Bronchial epithelial cell (primary cell): ENCODE measurements at regions not wholly inside any gene's neighbourhood (a gene's known extent, or its start where the extent isn't known, plus 50 kb on each side); places are given as distances from the start of the nearest gene placed in this dataset.

Experiments used
- DNase-seq: peaks from one replicate; pipeline ENCODE4 v3.0.0-alpha.2; 2010; ENCODE audit warnings: low read depth
- FAIRE-seq: peaks from 2 replicates; lab custom pipeline; 2011; peaks lifted over from hg19 to GRCh38; lab: Jason Lieb, UNC
- H3K27me3 ChIP-seq: 2 replicates; pipeline ENCODE4 v1.5.1; 2011; ENCODE audit warnings: low read length; ENCODE audit not compliant: control insufficient read depth, insufficient read depth
- H3K36me3 ChIP-seq: 2 replicates; pipeline ENCODE4 v1.5.1; 2011; ENCODE audit warnings: low read length; ENCODE audit not compliant: control insufficient read depth, insufficient read depth
- H3K4me3 ChIP-seq: 2 replicates; pipeline ENCODE4 v1.5.1; 2011; ENCODE audit warnings: mild to moderate bottlenecking, low read depth, low read length, control low read depth
- TF ChIP-seq, protein P1 (sequence below): IDR thresholded peaks from 2 replicates; pipeline ENCODE4 v1.5.1; 2011; ENCODE audit warnings: mild to moderate bottlenecking, moderate library complexity, low read length, control low read depth, inconsistent platforms; ENCODE audit not compliant: insufficient read depth, severe bottlenecking

DNA sequence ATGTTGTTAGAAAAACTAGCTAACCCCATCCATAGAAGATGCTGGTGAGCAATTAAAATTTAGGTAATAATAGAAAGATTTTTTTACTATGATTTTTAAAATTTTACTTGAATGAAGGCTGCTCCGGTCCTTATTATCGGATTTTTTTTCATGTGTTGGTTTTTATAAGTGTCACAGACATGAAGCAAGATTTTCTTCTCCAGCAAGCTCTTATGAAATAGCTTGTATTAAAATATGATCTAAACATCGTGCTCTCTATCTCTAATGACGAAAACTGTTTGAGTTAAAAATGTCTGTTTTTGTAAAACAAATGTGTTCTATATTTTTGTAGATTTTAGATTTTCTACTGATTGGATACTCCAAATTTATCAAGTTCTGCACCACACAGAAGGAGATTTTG, 339.6 kb downstream of the ZNF536 start:
- TF ChIP-seq, protein P1, sequence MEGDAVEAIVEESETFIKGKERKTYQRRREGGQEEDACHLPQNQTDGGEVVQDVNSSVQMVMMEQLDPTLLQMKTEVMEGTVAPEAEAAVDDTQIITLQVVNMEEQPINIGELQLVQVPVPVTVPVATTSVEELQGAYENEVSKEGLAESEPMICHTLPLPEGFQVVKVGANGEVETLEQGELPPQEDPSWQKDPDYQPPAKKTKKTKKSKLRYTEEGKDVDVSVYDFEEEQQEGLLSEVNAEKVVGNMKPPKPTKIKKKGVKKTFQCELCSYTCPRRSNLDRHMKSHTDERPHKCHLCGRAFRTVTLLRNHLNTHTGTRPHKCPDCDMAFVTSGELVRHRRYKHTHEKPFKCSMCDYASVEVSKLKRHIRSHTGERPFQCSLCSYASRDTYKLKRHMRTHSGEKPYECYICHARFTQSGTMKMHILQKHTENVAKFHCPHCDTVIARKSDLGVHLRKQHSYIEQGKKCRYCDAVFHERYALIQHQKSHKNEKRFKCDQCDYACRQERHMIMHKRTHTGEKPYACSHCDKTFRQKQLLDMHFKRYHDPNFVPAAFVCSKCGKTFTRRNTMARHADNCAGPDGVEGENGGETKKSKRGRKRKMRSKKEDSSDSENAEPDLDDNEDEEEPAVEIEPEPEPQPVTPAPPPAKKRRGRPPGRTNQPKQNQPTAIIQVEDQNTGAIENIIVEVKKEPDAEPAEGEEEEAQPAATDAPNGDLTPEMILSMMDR: no peak
- no peaks in the 10 kb centered on the region for H3K27me3 ChIP-seq
- FAIRE-seq: no peak

DNA sequence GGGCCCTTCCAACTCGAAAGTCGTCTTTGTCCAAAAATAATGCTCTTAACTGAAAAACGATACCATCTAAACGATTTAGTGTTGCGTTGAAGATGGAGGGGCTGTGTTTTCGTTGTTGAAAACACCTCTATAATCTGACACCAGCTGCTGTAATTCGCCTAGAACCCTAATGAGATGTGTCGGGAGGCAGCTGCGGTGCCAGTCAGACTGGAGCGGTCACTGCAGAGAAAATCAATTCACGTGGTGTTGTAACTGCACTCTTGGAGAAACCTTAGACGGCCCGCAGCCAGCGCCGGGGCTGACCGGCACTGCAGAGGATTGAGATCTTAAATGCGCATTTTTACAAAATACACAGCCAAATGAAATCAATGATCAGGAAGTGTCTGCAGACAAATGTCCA, 339.1 kb downstream of the ZNF536 start:
- H3K4me3 ChIP-seq: no peak overlapping the region
- H3K27me3 ChIP-seq: no peaks in the 10 kb centered on the region
- DNase-seq (no peak), FAIRE-seq (no peak)
- TF ChIP-seq, protein P1: no peak
- no peaks in the 10 kb centered on the region for H3K36me3 ChIP-seq

More for the DNA sequence above, 339.6 kb downstream of the ZNF536 start:
- no peak for DNase-seq
- no peak overlapping the region for H3K4me3 ChIP-seq
- no peaks in the 10 kb centered on the region for H3K36me3 ChIP-seq

DNA sequence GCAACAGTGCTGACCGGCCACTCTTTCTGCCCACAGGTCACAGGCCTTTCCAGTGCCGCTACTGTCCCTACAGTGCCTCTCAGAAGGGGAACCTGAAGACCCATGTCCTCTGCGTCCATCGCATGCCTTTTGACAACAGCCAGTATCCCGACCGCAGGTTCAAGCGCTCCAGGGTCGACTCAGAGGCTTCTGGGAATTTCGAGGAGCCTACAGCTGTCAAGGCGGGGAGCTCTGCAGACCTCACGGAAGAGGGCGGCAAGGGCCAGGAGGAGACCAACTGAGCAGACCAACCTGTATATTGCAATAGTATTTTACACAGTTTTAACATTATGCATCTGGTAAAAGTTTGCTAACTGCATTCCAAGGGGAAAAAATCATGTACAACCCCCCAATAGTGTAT, 338.5 kb downstream of the ZNF536 start:
- H3K4me3 ChIP-seq: no peak overlapping the region
- no peaks in the 10 kb centered on the region for H3K36me3 ChIP-seq
- FAIRE-seq (no peak), DNase-seq (no peak)
- no peaks in the 10 kb centered on the region for H3K27me3 ChIP-seq
- TF ChIP-seq, protein P1: no peak

DNA sequence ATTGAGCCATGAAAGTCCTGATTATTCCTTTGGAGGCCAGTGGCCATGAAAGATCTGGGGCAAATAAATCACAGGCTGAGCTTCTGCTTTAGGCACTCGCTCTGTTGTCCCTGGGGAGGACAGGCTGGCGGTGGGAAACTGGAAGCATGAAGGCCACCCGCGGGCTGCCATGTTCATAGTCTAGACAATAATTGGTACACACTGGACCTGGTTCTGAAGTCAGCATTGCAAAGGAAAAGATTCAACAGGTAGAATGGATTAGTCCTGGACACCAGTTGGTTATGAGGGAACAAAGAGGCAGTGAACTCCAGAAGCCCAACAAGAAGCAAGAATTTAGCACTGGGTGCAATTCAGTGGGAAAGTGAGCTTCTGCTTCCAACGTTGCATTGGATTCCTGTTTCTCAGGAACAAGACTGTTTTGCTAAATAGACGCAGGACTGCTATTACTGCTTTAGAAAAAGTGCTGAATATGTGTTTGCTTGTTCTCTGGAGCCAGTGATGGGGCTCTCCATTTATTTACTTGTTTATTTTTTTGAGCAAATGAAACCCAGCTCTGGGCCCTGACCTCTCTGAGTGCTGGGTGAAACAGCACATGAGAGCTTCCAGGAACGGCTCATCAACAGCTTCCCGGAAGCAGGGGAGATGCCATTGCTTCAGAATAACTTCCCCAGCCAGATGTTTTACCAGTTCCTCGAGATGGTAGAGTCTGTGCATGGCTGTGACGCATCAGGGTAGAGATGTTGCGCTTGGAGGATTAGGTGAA, 336.4 kb downstream of the ZNF536 start:
- no peak for FAIRE-seq
- H3K4me3 ChIP-seq: no peak overlapping the region
- TF ChIP-seq, protein P1: no peak
- H3K27me3 ChIP-seq: no peaks in the 10 kb centered on the region
- no peaks in the 10 kb centered on the region for H3K36me3 ChIP-seq
- DNase-seq: no peak

DNA sequence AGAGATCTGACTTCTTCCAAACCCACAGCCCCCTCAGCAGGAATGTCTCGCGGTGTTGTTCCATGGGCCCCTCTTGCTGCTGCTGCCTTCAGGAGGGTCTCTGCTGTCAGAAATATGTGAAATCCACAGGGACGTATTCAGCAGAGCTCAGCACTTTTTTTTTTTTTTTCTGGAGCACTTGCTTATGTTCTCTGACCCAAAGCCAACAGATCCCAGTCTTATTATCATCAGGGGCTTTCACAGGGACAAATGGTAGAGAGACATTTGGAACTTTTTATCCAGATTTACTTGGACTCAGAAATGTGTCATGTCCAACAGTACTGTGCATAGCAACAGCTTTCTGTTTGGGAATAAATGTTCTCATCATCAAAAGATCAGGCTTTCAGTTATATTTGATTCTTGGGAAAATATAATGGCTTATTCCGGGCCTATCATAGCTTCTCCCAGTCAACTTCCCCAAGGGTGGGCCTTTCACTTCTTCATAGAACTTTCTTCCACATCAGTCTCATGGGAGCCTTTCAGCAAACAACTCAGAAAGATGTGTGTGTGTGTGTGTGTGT, 332.7 kb downstream of the ZNF536 start:
- DNase-seq (no peak), FAIRE-seq (no peak)

More for the DNA sequence above, 332.7 kb downstream of the ZNF536 start:
- H3K27me3 ChIP-seq: no peaks in the 10 kb centered on the region
- no peaks in the 10 kb centered on the region for H3K36me3 ChIP-seq
- H3K4me3 ChIP-seq: no peak overlapping the region
- TF ChIP-seq, protein P1: no peak
